KBM-7 (cell line): ENCODE measurements at regions not wholly inside any gene's neighbourhood (a gene's known extent, or its start where the extent isn't known, plus 50 kb on each side); places are given as distances from the start of the nearest gene placed in this dataset.
"Not testable (repeated sequence)": the region's sequence is repeated elsewhere in the genome, so short reads cannot be mapped to it uniquely, and the experiment has no call there.

Experiments used
- DNase-seq: peaks from one replicate; pipeline ENCODE4 v3.0.0-alpha.2; 2015
- in situ Hi-C: fragments of 300-500 bp; cut with MboI; formaldehyde crosslinking; loops from 2 replicates; pipeline ENCODE4 v1.14.3; 2020; ENCODE audit warnings: low sequenced_read_pairs, low pct_unique_long_range_greater_than_20kb, mixed read lengths

- DNase-seq, in situ Hi-C loops: not testable (repeated sequence)
These were observed 541.5 kb upstream of the B3GAT1 start for GRCh38 chr11:134953417-134953970.

GRCh38 chr11:134951305-134951700 lies 539.3 kb upstream of the B3GAT1 start:
- in situ Hi-C loops, result no loop called here
- no peak for DNase-seq

- in situ Hi-C loops, result no loop called here
- no peak for DNase-seq
These were observed 538.8 kb upstream of the B3GAT1 start for GRCh38 chr11:134950692-134951304.

- in situ Hi-C loops, result no loop called here
- no peak for DNase-seq
These were observed 537.4 kb upstream of the B3GAT1 start for GRCh38 chr11:134949121-134950090.

GRCh38 chr11:134947556-134947955 lies 535.5 kb upstream of the B3GAT1 start:
- no peak for DNase-seq
- in situ Hi-C loops, result no loop called here

- in situ Hi-C loops, result no loop called here
These were observed 534.0 kb upstream of the B3GAT1 start for GRCh38 chr11:134945993-134946392.

GRCh38 chr11:134944986-134945385 lies 532.9 kb upstream of the B3GAT1 start:
- no peak for DNase-seq
- in situ Hi-C loops, result no loop called here

More at GRCh38 chr11:134945993-134946392, 534.0 kb upstream of the B3GAT1 start:
- no peak for DNase-seq

- in situ Hi-C loops, result no loop called here
- no peak for DNase-seq
These were observed 532.1 kb upstream of the B3GAT1 start for GRCh38 chr11:134944131-134944530.

GRCh38 chr11:134943544-134943943 lies 531.5 kb upstream of the B3GAT1 start:
- in situ Hi-C loops, result no loop called here
- DNase-seq, result no peak

- no peak for DNase-seq
- in situ Hi-C loops, result no loop called here
These were observed 530.6 kb upstream of the B3GAT1 start for GRCh38 chr11:134942681-134943080.

- in situ Hi-C loops, DNase-seq: not testable (repeated sequence)
These were observed 530.0 kb upstream of the B3GAT1 start for GRCh38 chr11:134941936-134942600.

- in situ Hi-C loops, result no loop called here
- DNase-seq, result no peak
These were observed 529.3 kb upstream of the B3GAT1 start for GRCh38 chr11:134941326-134941725.

- DNase-seq, result no peak
- in situ Hi-C loops, result no loop called here
These were observed 528.5 kb upstream of the B3GAT1 start for GRCh38 chr11:134940441-134941126.

GRCh38 chr11:134939905-134940304 lies 527.9 kb upstream of the B3GAT1 start:
- DNase-seq, result peak; percentile 23
- in situ Hi-C loops, result no loop called here

GRCh38 chr11:134939031-134939430 lies 527.0 kb upstream of the B3GAT1 start:
- in situ Hi-C loops, result no loop called here
- no peak for DNase-seq

GRCh38 chr11:134938212-134938611 lies 526.2 kb upstream of the B3GAT1 start:
- no peak for DNase-seq
- in situ Hi-C loops, result no loop called here

GRCh38 chr11:134937193-134937592 lies 525.2 kb upstream of the B3GAT1 start:
- in situ Hi-C loops, DNase-seq: not testable (repeated sequence)

GRCh38 chr11:134932761-134933160 lies 520.7 kb upstream of the B3GAT1 start:
- in situ Hi-C loops, result no loop called here
- no peak for DNase-seq

- in situ Hi-C loops, result no loop called here
- DNase-seq, result no peak
These were observed 513.4 kb upstream of the B3GAT1 start for GRCh38 chr11:134925432-134925831.
